ENCODE measurements at regions not wholly inside any gene's neighbourhood (a gene's known extent, or its start where the extent isn't known, plus 50 kb on each side); places are given as distances from the start of the nearest gene placed in this dataset.

DNA sequence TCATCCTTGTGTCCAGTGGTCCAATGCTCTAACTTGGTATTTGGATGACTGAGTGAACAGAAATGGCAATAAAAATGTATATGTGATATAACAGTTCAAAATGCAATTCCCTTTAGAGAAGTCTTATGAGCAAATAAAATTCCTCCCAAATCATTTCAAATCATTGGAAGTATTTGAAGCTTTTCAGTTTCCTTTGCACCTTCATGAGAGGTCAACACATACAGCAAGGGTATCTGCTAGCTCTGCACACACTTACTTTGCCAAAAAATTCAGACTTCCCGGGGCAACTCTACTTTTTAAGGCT lies 423.7 kb downstream of the ATP23 start:
- DNase-seq (ENCODE audit: low read depth, low spot score) (no peak), ATAC-seq (no peak; the same call in 1 of the 2 replicates)
- Histone ChIP-seq H3K36me3 (ENCODE audit: control insufficient read depth, insufficient read depth, low read length) (no peaks in the 10 kb centered on the region), H3K27ac (ENCODE audit: low read length) (no peak overlapping the region), H3K9me3 (ENCODE audit: control insufficient read depth, insufficient read depth, low read depth, low read length) (no peaks in the 10 kb centered on the region), H3K4me1 (ENCODE audit: control insufficient read depth, insufficient read depth, low read length) (peaks cover 2% of the 10 kb centered on the region; the same call in 1 of the 2 replicates), H3K27me3 (ENCODE audit: control insufficient read depth, insufficient read depth, low read length) (no peaks in the 10 kb centered on the region), H3K4me3 (ENCODE audit: low read depth in 2 of 2, low read length in 2 of 2) (no peak overlapping the region)
- TF ChIP-seq TCF7L2 (IDR thresholded peaks at IDR 0.05; ENCODE audit: low read depth, low read length) (peak; percentile 74), SIN3A (IDR thresholded peaks at IDR 0.05; ENCODE audit: borderline replicate concordance, insufficient read depth, low read depth, low read length) (no peak), POLR2AphosphoS5 (IDR thresholded peaks at IDR 0.05; ENCODE audit: low read depth, low read length) (no peak), CTCF (IDR thresholded peaks at IDR 0.05) (no peak)
- TF ChIP-seq, protein P1, sequence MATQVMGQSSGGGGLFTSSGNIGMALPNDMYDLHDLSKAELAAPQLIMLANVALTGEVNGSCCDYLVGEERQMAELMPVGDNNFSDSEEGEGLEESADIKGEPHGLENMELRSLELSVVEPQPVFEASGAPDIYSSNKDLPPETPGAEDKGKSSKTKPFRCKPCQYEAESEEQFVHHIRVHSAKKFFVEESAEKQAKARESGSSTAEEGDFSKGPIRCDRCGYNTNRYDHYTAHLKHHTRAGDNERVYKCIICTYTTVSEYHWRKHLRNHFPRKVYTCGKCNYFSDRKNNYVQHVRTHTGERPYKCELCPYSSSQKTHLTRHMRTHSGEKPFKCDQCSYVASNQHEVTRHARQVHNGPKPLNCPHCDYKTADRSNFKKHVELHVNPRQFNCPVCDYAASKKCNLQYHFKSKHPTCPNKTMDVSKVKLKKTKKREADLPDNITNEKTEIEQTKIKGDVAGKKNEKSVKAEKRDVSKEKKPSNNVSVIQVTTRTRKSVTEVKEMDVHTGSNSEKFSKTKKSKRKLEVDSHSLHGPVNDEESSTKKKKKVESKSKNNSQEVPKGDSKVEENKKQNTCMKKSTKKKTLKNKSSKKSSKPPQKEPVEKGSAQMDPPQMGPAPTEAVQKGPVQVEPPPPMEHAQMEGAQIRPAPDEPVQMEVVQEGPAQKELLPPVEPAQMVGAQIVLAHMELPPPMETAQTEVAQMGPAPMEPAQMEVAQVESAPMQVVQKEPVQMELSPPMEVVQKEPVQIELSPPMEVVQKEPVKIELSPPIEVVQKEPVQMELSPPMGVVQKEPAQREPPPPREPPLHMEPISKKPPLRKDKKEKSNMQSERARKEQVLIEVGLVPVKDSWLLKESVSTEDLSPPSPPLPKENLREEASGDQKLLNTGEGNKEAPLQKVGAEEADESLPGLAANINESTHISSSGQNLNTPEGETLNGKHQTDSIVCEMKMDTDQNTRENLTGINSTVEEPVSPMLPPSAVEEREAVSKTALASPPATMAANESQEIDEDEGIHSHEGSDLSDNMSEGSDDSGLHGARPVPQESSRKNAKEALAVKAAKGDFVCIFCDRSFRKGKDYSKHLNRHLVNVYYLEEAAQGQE (IDR thresholded peaks at IDR 0.05; ENCODE audit: insufficient read depth in 1 of 2, low read depth in 2 of 2, low read length in 1 of 2) = no peak
- BruUV-seq (replicated peaks) = no TSS peak
- in situ Hi-C loops (cut with HindIII; ENCODE audit: low pct_unique_long_range_greater_than_20kb, low sequenced_read_pairs) (no loop called here), intact Hi-C loops (cut with micrococcal nuclease; ENCODE audit: unreplicated experiment) (no loop called here)
- POLR2A ChIA-PET = no interaction called here
- CTCF ChIA-PET = no interaction called here

- H3K27ac ChIP-seq (ENCODE audit: low read length) = no peak overlapping the region
- no peak overlapping the region for H3K4me3 ChIP-seq (ENCODE audit: low read depth in 2 of 2, low read length in 2 of 2)
- ChIA-PET POLR2A (no interaction called here), CTCF (interaction anchor here (0.5 kb wide), 1 partner anchor 797 kb away, joined by 3 read pairs; no protein-coding TSS in a partner anchor)
- no TSS peak for BruUV-seq (replicated peaks)
- in situ Hi-C loops (cut with HindIII; ENCODE audit: low pct_unique_long_range_greater_than_20kb, low sequenced_read_pairs) (no loop called here), intact Hi-C loops (cut with micrococcal nuclease; ENCODE audit: unreplicated experiment) (no loop called here)
- DNase-seq (ENCODE audit: low read depth, low spot score) (no peak), ATAC-seq (no peak)
- H3K27me3 ChIP-seq (ENCODE audit: control insufficient read depth, insufficient read depth, low read length) = no peaks in the 10 kb centered on the region
- no peak for TF ChIP-seq TCF7L2 (IDR thresholded peaks at IDR 0.05; ENCODE audit: low read depth, low read length)
- no peak for TF ChIP-seq SIN3A (IDR thresholded peaks at IDR 0.05; ENCODE audit: borderline replicate concordance, insufficient read depth, low read depth, low read length)
- TF ChIP-seq, protein P1 (IDR thresholded peaks at IDR 0.05; ENCODE audit: insufficient read depth in 1 of 2, low read depth in 2 of 2, low read length in 1 of 2) = no peak
- TF ChIP-seq POLR2AphosphoS5 (IDR thresholded peaks at IDR 0.05; ENCODE audit: low read depth, low read length) = no peak
- TF ChIP-seq CTCF (IDR thresholded peaks at IDR 0.05) = no peak
- H3K4me1 ChIP-seq (ENCODE audit: control insufficient read depth, insufficient read depth, low read length) = peaks cover 2% of the 10 kb centered on the region; the same call in 1 of the 2 replicates
- H3K36me3 ChIP-seq (ENCODE audit: control insufficient read depth, insufficient read depth, low read length) = no peaks in the 10 kb centered on the region
- H3K9me3 ChIP-seq (ENCODE audit: control insufficient read depth, insufficient read depth, low read depth, low read length) = no peaks in the 10 kb centered on the region
Measured at GRCh38 chr12:58367041-58367440, 425.7 kb downstream of the ATP23 start.

All from Panc1 (cell line).